WERI-Rb-1 (cell line): ENCODE measurements at regions not wholly inside any gene's neighbourhood (a gene's known extent, or its start where the extent isn't known, plus 50 kb on each side); places are given as distances from the start of the nearest gene placed in this dataset.

Experiments used
- DNase-seq: peaks from one replicate; pipeline ENCODE4 v3.0.0-alpha.2; 2020
- H3K27ac ChIP-seq: fragments of 250-450 bp; sonication (Bioruptor Pico); 2 replicates; pipeline ENCODE4 v1.5.1; 2020; ENCODE audit warnings: mild to moderate bottlenecking, moderate library complexity
- H3K27me3 ChIP-seq: fragments of 250-450 bp; sonication (Bioruptor Pico); 2 replicates; pipeline ENCODE4 v1.5.1; 2021; ENCODE audit warnings: mild to moderate bottlenecking, low read depth, moderate library complexity; ENCODE audit not compliant: insufficient read depth, severe bottlenecking
- H3K36me3 ChIP-seq: fragments of 250-450 bp; sonication (Bioruptor Pico); 2 replicates; pipeline ENCODE4 v1.5.1; 2020; ENCODE audit warnings: mild to moderate bottlenecking, moderate library complexity
- H3K4me3 ChIP-seq: 2 replicates; pipeline ENCODE4 v1.5.1; 2011; ENCODE audit warnings: low read depth, mild to moderate bottlenecking, control low read depth, low read length
- H3K9me3 ChIP-seq: fragments of 250-450 bp; sonication (Bioruptor Pico); 2 replicates; pipeline ENCODE4 v1.5.1; 2021; ENCODE audit warnings: mild to moderate bottlenecking, moderate library complexity; ENCODE audit not compliant: severe bottlenecking
- CTCF ChIP-seq: IDR thresholded peaks from 2 replicates; pipeline ENCODE4 v1.5.1; 2011; ENCODE audit warnings: low read depth, mild to moderate bottlenecking, control low read depth, inconsistent platforms, low read length

GRCh38 chr20:40583205-40583604 is 105.8 kb downstream of the MAFB start:
- no peaks in the 10 kb centered on the region for H3K36me3 ChIP-seq
- TF ChIP-seq CTCF, result no peak
- peaks cover 45% of the 10 kb centered on the region for H3K27me3 ChIP-seq
- DNase-seq, result no peak
- no peak overlapping the region for H3K4me3 ChIP-seq
- no peaks in the 10 kb centered on the region for H3K9me3 ChIP-seq
- H3K27ac ChIP-seq, result no peak overlapping the region

DNA sequence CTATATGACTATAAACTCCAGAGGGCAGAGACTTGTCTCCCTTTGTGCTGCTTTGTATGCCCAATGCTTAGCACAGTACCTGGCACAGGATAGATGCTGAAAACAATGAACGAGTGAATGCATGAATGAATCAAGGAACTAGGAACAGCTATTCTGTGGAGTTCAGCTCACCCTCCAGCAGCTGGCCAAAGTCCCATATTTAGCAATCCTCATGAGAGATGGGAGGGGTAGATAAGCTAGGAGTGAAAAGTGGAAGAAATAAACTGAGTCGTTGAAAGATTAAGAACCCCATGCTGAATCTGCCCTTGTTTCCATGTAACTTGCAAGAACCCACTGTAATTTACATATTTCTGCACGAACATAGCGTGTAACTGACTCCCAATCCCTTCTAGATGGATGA is 106.5 kb downstream of the MAFB start:
- H3K27ac ChIP-seq, result no peak overlapping the region
- no peak for DNase-seq

GRCh38 chr20:40579701-40580100 is 109.3 kb downstream of the MAFB start:
- no peak overlapping the region for H3K27ac ChIP-seq
- no peak overlapping the region for H3K4me3 ChIP-seq
- H3K27me3 ChIP-seq, result peaks cover 37% of the 10 kb centered on the region
- H3K36me3 ChIP-seq, result no peaks in the 10 kb centered on the region
- H3K9me3 ChIP-seq, result no peaks in the 10 kb centered on the region
- DNase-seq, result no peak
- no peak for TF ChIP-seq CTCF

More for the DNA sequence above, 106.5 kb downstream of the MAFB start:
- TF ChIP-seq CTCF, result no peak
- Histone ChIP-seq H3K27me3 (peaks cover 41% of the 10 kb centered on the region), H3K36me3 (no peaks in the 10 kb centered on the region), H3K4me3 (no peak overlapping the region), H3K9me3 (no peaks in the 10 kb centered on the region)

GRCh38 chr20:40578961-40579360 is 110.1 kb downstream of the MAFB start:
- Histone ChIP-seq H3K27ac (no peak overlapping the region), H3K4me3 (no peak overlapping the region), H3K27me3 (peaks cover 34% of the 10 kb centered on the region), H3K36me3 (no peaks in the 10 kb centered on the region), H3K9me3 (no peaks in the 10 kb centered on the region)
- DNase-seq, result no peak
- no peak for TF ChIP-seq CTCF

- Histone ChIP-seq H3K27ac (no peak overlapping the region), H3K9me3 (no peaks in the 10 kb centered on the region), H3K36me3 (no peaks in the 10 kb centered on the region), H3K27me3 (peaks cover 33% of the 10 kb centered on the region), H3K4me3 (no peak overlapping the region)
- DNase-seq, result no peak
- no peak for TF ChIP-seq CTCF
Measured at GRCh38 chr20:40575851-40576250, 113.2 kb downstream of the MAFB start.

GRCh38 chr20:40572251-40572650 is 116.8 kb downstream of the MAFB start:
- Histone ChIP-seq H3K36me3 (no peaks in the 10 kb centered on the region), H3K4me3 (no peak overlapping the region), H3K27me3 (peaks cover 31% of the 10 kb centered on the region), H3K27ac (no peak overlapping the region), H3K9me3 (no peaks in the 10 kb centered on the region)
- no peak for TF ChIP-seq CTCF
- no peak for DNase-seq
